Kidney tubule cell (primary cell): ENCODE measurements at regions not wholly inside any gene's neighbourhood (a gene's known extent, or its start where the extent isn't known, plus 50 kb on each side); places are given as distances from the start of the nearest gene placed in this dataset.
"Not testable (repeated sequence)": the region's sequence is repeated elsewhere in the genome, so short reads cannot be mapped to it uniquely, and the experiment has no call there.

Experiments used
- DNase-seq: peaks from one replicate; pipeline ENCODE4 v3.0.0-alpha.2; 2018; ENCODE audit warnings: low spot score

DNA sequence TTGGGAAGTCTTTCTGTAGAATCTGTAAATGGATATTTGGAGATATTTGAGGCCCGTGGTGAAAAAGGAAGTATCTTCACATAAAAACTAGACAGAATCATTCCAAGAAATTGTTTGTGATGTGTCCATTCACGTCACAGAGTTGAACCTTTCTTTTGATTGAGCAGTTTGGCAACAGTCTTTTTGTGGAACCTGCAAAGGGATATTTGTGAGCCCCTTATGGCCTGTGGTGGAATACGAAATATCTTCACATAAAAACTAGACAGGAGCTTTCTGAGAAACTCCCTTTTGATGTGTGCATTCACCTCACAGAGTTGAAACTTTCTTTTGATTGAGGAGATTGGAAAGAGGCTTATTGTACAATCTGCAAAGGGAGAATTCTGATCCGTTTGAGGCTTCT, 2980.4 kb downstream of the TUBA3C start:
- not testable (repeated sequence) for DNase-seq

GRCh38 chr13:16160609-16161008, 3021.0 kb downstream of the TUBA3C start:
- not testable (repeated sequence) for DNase-seq

- not testable (repeated sequence) for DNase-seq
These were observed 3022.7 kb downstream of the TUBA3C start for GRCh38 chr13:16158958-16159357.

GRCh38 chr13:16158016-16158415, 3023.6 kb downstream of the TUBA3C start:
- DNase-seq = not testable (repeated sequence)

- DNase-seq = not testable (repeated sequence)
These were observed 3028.8 kb downstream of the TUBA3C start for GRCh38 chr13:16152849-16153248.

DNA sequence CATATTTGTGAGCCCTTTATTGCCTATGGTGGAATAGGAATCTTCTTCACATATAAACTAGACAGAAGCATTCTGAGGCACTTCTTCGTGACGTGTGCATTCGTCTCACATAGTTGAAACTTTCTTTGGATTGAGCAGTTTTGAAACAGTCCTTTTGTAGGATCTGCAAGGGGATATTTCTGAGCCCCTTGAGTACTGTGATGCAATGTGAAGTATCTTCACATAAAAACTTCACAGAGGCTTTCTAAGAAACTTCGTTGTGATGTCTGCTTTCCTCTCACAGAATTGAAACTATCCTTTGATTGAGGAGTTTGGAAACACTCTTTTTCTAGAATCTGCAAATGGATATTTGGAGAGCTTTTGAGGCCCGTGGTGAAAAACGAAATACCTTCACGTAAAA, 3030.3 kb downstream of the TUBA3C start:
- DNase-seq = not testable (repeated sequence)

GRCh38 chr13:16149415-16149814, 3032.2 kb downstream of the TUBA3C start:
- not testable (repeated sequence) for DNase-seq

- not testable (repeated sequence) for DNase-seq
These were observed 3036.0 kb downstream of the TUBA3C start for GRCh38 chr13:16145652-16146051.

- DNase-seq = not testable (repeated sequence)
These were observed 3040.3 kb downstream of the TUBA3C start for GRCh38 chr13:16141361-16141760.

GRCh38 chr13:16136846-16137245, 3044.8 kb downstream of the TUBA3C start:
- not testable (repeated sequence) for DNase-seq

GRCh38 chr13:16128675-16129074, 3052.9 kb downstream of the TUBA3C start:
- DNase-seq = not testable (repeated sequence)

- peak; percentile 54 for DNase-seq
These were observed 3068.2 kb downstream of the TUBA3C start for GRCh38 chr13:16113391-16113790.
